ENCODE measurements at regions not wholly inside any gene's neighbourhood (a gene's known extent, or its start where the extent isn't known, plus 50 kb on each side); places are given as distances from the start of the nearest gene placed in this dataset.
"Not testable (repeated sequence)": the region's sequence is repeated elsewhere in the genome, so short reads cannot be mapped to it uniquely, and the experiment has no call there.

DNA sequence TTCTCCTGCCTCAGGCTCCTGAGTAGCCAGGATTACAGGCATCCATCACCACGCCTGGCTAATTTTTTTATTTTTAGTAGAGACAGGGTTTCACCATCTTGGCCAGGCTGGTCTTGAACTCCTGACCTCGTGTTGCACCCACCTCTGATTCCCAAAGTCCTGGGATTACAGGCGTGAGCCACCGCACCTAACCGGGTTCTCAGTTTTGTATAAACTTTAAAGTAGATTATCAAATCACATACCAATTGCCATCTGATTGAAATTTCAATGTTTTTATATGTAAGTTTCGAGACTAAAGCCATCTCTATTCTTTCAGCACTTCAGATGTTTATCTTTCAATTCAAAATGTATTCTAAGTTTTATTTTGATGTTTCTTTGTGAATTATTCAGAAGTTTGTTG, 110.1 kb downstream of the POTEH start:
- H3K27ac ChIP-seq (ENCODE audit: low read length in 2 of 2); H3K4me1 ChIP-seq (ENCODE audit: control insufficient read depth in 2 of 2, insufficient read depth in 2 of 2, low read length in 2 of 2); H3K27ac Mint-ChIP-seq; intact Hi-C loops (cut with micrococcal nuclease); H3K4me2 ChIP-seq (replicated peaks; ENCODE audit: low read depth, low read length, poor library complexity, severe bottlenecking); H3K4me3 Mint-ChIP-seq; H2AFZ ChIP-seq (ENCODE audit: insufficient read depth, low read depth, low read length, poor library complexity, severe bottlenecking); ATAC-seq (ENCODE audit: low read depth); CTCF ChIA-PET; H3K9ac ChIP-seq (ENCODE audit: low read length); H3K79me2 ChIP-seq (ENCODE audit: control insufficient read depth, insufficient read depth, low read length); H3K27me3 ChIP-seq (replicated peaks in 1 of 4; ENCODE audit: control extremely low read depth in 1 of 4, control insufficient read depth in 3 of 4, insufficient read depth in 4 of 4, low read length in 3 of 4); H3K36me3 ChIP-seq (replicated peaks in 1 of 2; ENCODE audit: control extremely low read depth in 1 of 2, control insufficient read depth in 1 of 2, extremely low read depth in 1 of 2, insufficient read depth in 2 of 2, low read length in 1 of 2); DNase-seq; H3K9me3 Mint-ChIP-seq (ENCODE audit: insufficient read depth); H3K4me3 ChIP-seq (ENCODE audit: control extremely low read depth in 1 of 5, extremely low read depth in 1 of 5, insufficient read depth in 1 of 5, low read depth in 2 of 5, low read length in 4 of 5); H3K4me1 Mint-ChIP-seq; H3K27me3 Mint-ChIP-seq; H3K9me3 ChIP-seq (ENCODE audit: control extremely low read depth in 1 of 3, control insufficient read depth in 2 of 3, insufficient read depth in 1 of 3, low read length in 2 of 3); POLR2A ChIA-PET; H4K20me1 ChIP-seq (ENCODE audit: control insufficient read depth, insufficient read depth, low read length, poor library complexity, severe bottlenecking): not testable (repeated sequence)
- no CpG with 5 or more reads among the region's 6 CpGs for WGBS (ENCODE audit: insufficient coverage)

- H3K4me1 Mint-ChIP-seq; POLR2A ChIA-PET; H3K4me1 ChIP-seq (ENCODE audit: control insufficient read depth in 2 of 2, insufficient read depth in 2 of 2, low read length in 2 of 2); H3K27me3 Mint-ChIP-seq; H3K9me3 ChIP-seq (ENCODE audit: control extremely low read depth in 1 of 3, control insufficient read depth in 2 of 3, insufficient read depth in 1 of 3, low read length in 2 of 3); H3K27ac Mint-ChIP-seq; H3K4me3 Mint-ChIP-seq; H2AFZ ChIP-seq (ENCODE audit: insufficient read depth, low read depth, low read length, poor library complexity, severe bottlenecking); intact Hi-C loops (cut with micrococcal nuclease); H3K79me2 ChIP-seq (ENCODE audit: control insufficient read depth, insufficient read depth, low read length); H3K9me3 Mint-ChIP-seq (ENCODE audit: insufficient read depth); H4K20me1 ChIP-seq (ENCODE audit: control insufficient read depth, insufficient read depth, low read length, poor library complexity, severe bottlenecking); CTCF ChIA-PET; H3K4me3 ChIP-seq (ENCODE audit: control extremely low read depth in 1 of 5, extremely low read depth in 1 of 5, insufficient read depth in 1 of 5, low read depth in 2 of 5, low read length in 4 of 5); H3K27me3 ChIP-seq (replicated peaks in 1 of 4; ENCODE audit: control extremely low read depth in 1 of 4, control insufficient read depth in 3 of 4, insufficient read depth in 4 of 4, low read length in 3 of 4); H3K4me2 ChIP-seq (replicated peaks; ENCODE audit: low read depth, low read length, poor library complexity, severe bottlenecking); H3K9ac ChIP-seq (ENCODE audit: low read length); H3K27ac ChIP-seq (ENCODE audit: low read length in 2 of 2); DNase-seq; H3K36me3 ChIP-seq (replicated peaks in 1 of 2; ENCODE audit: control extremely low read depth in 1 of 2, control insufficient read depth in 1 of 2, extremely low read depth in 1 of 2, insufficient read depth in 2 of 2, low read length in 1 of 2); ATAC-seq (ENCODE audit: low read depth): not testable (repeated sequence)
- WGBS (ENCODE audit: insufficient coverage) = no CpG with 5 or more reads among the region's 1 CpG
These were observed 121.3 kb downstream of the POTEH start for GRCh38 chr22:15811141-15811540.

- H3K9me3 ChIP-seq (ENCODE audit: control extremely low read depth in 1 of 3, control insufficient read depth in 2 of 3, insufficient read depth in 1 of 3, low read length in 2 of 3); DNase-seq; POLR2A ChIA-PET; H3K4me1 Mint-ChIP-seq; H3K27me3 Mint-ChIP-seq; intact Hi-C loops (cut with micrococcal nuclease); H3K9me3 Mint-ChIP-seq (ENCODE audit: insufficient read depth); H3K4me2 ChIP-seq (replicated peaks; ENCODE audit: low read depth, low read length, poor library complexity, severe bottlenecking); H2AFZ ChIP-seq (ENCODE audit: insufficient read depth, low read depth, low read length, poor library complexity, severe bottlenecking); H4K20me1 ChIP-seq (ENCODE audit: control insufficient read depth, insufficient read depth, low read length, poor library complexity, severe bottlenecking); H3K9ac ChIP-seq (ENCODE audit: low read length); CTCF ChIA-PET; H3K79me2 ChIP-seq (ENCODE audit: control insufficient read depth, insufficient read depth, low read length); H3K27me3 ChIP-seq (replicated peaks in 1 of 4; ENCODE audit: control extremely low read depth in 1 of 4, control insufficient read depth in 3 of 4, insufficient read depth in 4 of 4, low read length in 3 of 4); H3K4me3 ChIP-seq (ENCODE audit: control extremely low read depth in 1 of 5, extremely low read depth in 1 of 5, insufficient read depth in 1 of 5, low read depth in 2 of 5, low read length in 4 of 5); H3K4me1 ChIP-seq (ENCODE audit: control insufficient read depth in 2 of 2, insufficient read depth in 2 of 2, low read length in 2 of 2); H3K27ac ChIP-seq (ENCODE audit: low read length in 2 of 2); H3K4me3 Mint-ChIP-seq; ATAC-seq (ENCODE audit: low read depth); H3K27ac Mint-ChIP-seq; H3K36me3 ChIP-seq (replicated peaks in 1 of 2; ENCODE audit: control extremely low read depth in 1 of 2, control insufficient read depth in 1 of 2, extremely low read depth in 1 of 2, insufficient read depth in 2 of 2, low read length in 1 of 2): not testable (repeated sequence)
- WGBS (ENCODE audit: insufficient coverage) = no CpG with 5 or more reads among the region's 5 CpGs
These were observed 126.0 kb downstream of the POTEH start for GRCh38 chr22:15815783-15816182.

GRCh38 chr22:15816470-15816869, 126.6 kb downstream of the POTEH start:
- no CpG with 5 or more reads among the region's 3 CpGs for WGBS (ENCODE audit: insufficient coverage)
- H3K9me3 ChIP-seq (ENCODE audit: control extremely low read depth in 1 of 3, control insufficient read depth in 2 of 3, insufficient read depth in 1 of 3, low read length in 2 of 3); H3K9me3 Mint-ChIP-seq (ENCODE audit: insufficient read depth); H3K36me3 ChIP-seq (replicated peaks in 1 of 2; ENCODE audit: control extremely low read depth in 1 of 2, control insufficient read depth in 1 of 2, extremely low read depth in 1 of 2, insufficient read depth in 2 of 2, low read length in 1 of 2); H3K27me3 Mint-ChIP-seq; H2AFZ ChIP-seq (ENCODE audit: insufficient read depth, low read depth, low read length, poor library complexity, severe bottlenecking); H3K27ac Mint-ChIP-seq; H3K27ac ChIP-seq (ENCODE audit: low read length in 2 of 2); intact Hi-C loops (cut with micrococcal nuclease); H3K4me3 ChIP-seq (ENCODE audit: control extremely low read depth in 1 of 5, extremely low read depth in 1 of 5, insufficient read depth in 1 of 5, low read depth in 2 of 5, low read length in 4 of 5); H3K9ac ChIP-seq (ENCODE audit: low read length); H3K27me3 ChIP-seq (replicated peaks in 1 of 4; ENCODE audit: control extremely low read depth in 1 of 4, control insufficient read depth in 3 of 4, insufficient read depth in 4 of 4, low read length in 3 of 4); H3K4me2 ChIP-seq (replicated peaks; ENCODE audit: low read depth, low read length, poor library complexity, severe bottlenecking); H4K20me1 ChIP-seq (ENCODE audit: control insufficient read depth, insufficient read depth, low read length, poor library complexity, severe bottlenecking); H3K4me3 Mint-ChIP-seq; POLR2A ChIA-PET; CTCF ChIA-PET; ATAC-seq (ENCODE audit: low read depth); H3K79me2 ChIP-seq (ENCODE audit: control insufficient read depth, insufficient read depth, low read length); H3K4me1 Mint-ChIP-seq; DNase-seq; H3K4me1 ChIP-seq (ENCODE audit: control insufficient read depth in 2 of 2, insufficient read depth in 2 of 2, low read length in 2 of 2): not testable (repeated sequence)

All from B cell (primary cell).